ENCODE measurements at regions not wholly inside any gene's neighbourhood (a gene's known extent, or its start where the extent isn't known, plus 50 kb on each side); places are given as distances from the start of the nearest gene placed in this dataset.

DNA sequence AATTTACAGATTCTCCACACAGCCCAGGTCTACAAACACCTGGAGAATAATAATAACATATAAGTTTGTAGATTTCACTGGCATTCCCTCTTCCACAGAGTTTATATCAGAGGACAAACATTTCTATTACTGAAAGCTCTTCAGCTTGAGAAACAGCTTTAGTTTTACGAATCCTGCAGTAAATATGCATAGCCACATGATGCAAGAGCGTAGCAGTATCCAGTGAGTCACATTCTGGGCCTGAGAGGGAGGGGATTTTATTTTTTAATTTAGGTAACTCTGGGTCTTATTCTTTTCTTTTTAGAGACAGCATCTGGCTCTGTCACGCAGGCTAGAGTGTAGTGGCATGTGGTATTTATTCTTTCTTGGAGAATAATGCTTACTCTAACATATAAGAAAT is 1002.8 kb downstream of the TRHDE start:
- H3K36me3 ChIP-seq (ENCODE audit: insufficient read depth, low read length, poor library complexity, severe bottlenecking) = no peaks in the 10 kb centered on the region
- no peaks in the 10 kb centered on the region for H3K27me3 ChIP-seq (replicated peaks; ENCODE audit: insufficient read depth, low read depth, low read length, poor library complexity)
- no peak overlapping the region for H3K4me3 ChIP-seq (ENCODE audit: low read depth, low read length, poor library complexity, severe bottlenecking)
- intact Hi-C loops (cut with micrococcal nuclease; ENCODE audit: unreplicated experiment) = no loop called here
- TF ChIP-seq, protein P1, sequence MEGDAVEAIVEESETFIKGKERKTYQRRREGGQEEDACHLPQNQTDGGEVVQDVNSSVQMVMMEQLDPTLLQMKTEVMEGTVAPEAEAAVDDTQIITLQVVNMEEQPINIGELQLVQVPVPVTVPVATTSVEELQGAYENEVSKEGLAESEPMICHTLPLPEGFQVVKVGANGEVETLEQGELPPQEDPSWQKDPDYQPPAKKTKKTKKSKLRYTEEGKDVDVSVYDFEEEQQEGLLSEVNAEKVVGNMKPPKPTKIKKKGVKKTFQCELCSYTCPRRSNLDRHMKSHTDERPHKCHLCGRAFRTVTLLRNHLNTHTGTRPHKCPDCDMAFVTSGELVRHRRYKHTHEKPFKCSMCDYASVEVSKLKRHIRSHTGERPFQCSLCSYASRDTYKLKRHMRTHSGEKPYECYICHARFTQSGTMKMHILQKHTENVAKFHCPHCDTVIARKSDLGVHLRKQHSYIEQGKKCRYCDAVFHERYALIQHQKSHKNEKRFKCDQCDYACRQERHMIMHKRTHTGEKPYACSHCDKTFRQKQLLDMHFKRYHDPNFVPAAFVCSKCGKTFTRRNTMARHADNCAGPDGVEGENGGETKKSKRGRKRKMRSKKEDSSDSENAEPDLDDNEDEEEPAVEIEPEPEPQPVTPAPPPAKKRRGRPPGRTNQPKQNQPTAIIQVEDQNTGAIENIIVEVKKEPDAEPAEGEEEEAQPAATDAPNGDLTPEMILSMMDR (conservative IDR thresholded peaks at IDR 0.05; ENCODE audit: low read depth, low read length) = no peak
- no peak for TF ChIP-seq EZH2 (IDR thresholded peaks at IDR 0.05; ENCODE audit: borderline replicate concordance, low read depth, low read length, poor library complexity, severe bottlenecking)
- ChIA-PET POLR2A (ENCODE audit: low non-redundant PET) (no interaction called here), CTCF (no interaction called here)
- no TSS peak for BruUV-seq (replicated peaks)
- H3K27ac ChIP-seq (ENCODE audit: low read depth, low read length, poor library complexity, severe bottlenecking) = no peak overlapping the region
- no peaks in the 10 kb centered on the region for H3K4me1 ChIP-seq (ENCODE audit: insufficient read depth, low read length, poor library complexity, severe bottlenecking)
- peaks cover 3% of the 10 kb centered on the region for H3K9me3 ChIP-seq (ENCODE audit: low read depth, low read length, poor library complexity, severe bottlenecking)
- peak; percentile 3 for DNase-seq (ENCODE audit: low spot score)

DNA sequence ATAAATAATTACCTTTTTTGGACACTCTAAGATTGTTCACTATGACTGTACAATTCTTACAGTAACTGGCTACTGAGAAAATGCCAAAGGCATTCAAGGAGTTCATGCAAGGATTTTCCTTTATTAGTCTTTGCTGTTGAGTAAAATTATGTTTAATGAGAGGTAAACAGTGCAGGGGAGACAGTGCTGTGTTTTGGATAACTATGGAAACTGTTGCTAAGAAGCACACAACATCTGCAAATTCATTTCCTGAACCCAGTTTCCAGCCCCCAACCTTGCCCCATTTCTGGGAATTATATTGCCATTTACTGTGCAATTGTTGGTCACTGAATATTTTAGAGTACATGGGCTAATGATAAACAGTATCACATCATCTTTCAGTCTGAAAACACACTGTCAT is 1005.8 kb downstream of the TRHDE start:
- POLR2A ChIA-PET (ENCODE audit: low non-redundant PET) = no interaction called here

DNA sequence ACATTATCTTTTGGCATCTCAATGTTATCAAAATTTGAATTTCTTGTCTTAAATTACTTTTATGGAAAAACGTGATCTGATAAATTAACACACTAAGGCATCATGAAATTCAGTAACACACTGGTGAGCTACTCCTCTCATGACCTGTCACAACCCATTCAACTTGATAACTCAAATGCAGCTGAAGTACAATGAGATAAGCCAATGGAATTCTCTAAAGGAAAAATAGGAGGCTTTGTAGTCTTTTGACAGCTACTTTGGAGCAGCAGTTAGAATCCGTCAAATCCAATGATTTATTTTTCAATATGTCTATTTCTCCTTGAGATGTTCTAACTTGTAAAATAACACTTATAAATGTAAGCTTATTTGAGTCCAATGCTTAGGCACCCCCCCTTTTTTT is 1029.4 kb downstream of the TRHDE start:
- intact Hi-C loops (cut with micrococcal nuclease; ENCODE audit: unreplicated experiment) = no loop called here
- H3K4me3 ChIP-seq (ENCODE audit: low read depth, low read length, poor library complexity, severe bottlenecking) = no peak overlapping the region
- H3K27me3 ChIP-seq (replicated peaks; ENCODE audit: insufficient read depth, low read depth, low read length, poor library complexity) = no peaks in the 10 kb centered on the region
- no peaks in the 10 kb centered on the region for H3K4me1 ChIP-seq (ENCODE audit: insufficient read depth, low read length, poor library complexity, severe bottlenecking)
- no peaks in the 10 kb centered on the region for H3K9me3 ChIP-seq (ENCODE audit: low read depth, low read length, poor library complexity, severe bottlenecking)
- BruUV-seq (replicated peaks) = no TSS peak
- H3K36me3 ChIP-seq (ENCODE audit: insufficient read depth, low read length, poor library complexity, severe bottlenecking) = no peaks in the 10 kb centered on the region
- H3K27ac ChIP-seq (ENCODE audit: low read depth, low read length, poor library complexity, severe bottlenecking) = no peak overlapping the region
- ChIA-PET POLR2A (ENCODE audit: low non-redundant PET) (no interaction called here), CTCF (no interaction called here)
- no peak for DNase-seq (ENCODE audit: low spot score)
- TF ChIP-seq EZH2 (IDR thresholded peaks at IDR 0.05; ENCODE audit: borderline replicate concordance, low read depth, low read length, poor library complexity, severe bottlenecking) = no peak
- TF ChIP-seq, protein P1 (conservative IDR thresholded peaks at IDR 0.05; ENCODE audit: low read depth, low read length) = no peak

More for the DNA sequence above, 1005.8 kb downstream of the TRHDE start:
- no peaks in the 10 kb centered on the region for H3K9me3 ChIP-seq (ENCODE audit: low read depth, low read length, poor library complexity, severe bottlenecking)
- H3K36me3 ChIP-seq (ENCODE audit: insufficient read depth, low read length, poor library complexity, severe bottlenecking) = no peaks in the 10 kb centered on the region
- H3K4me1 ChIP-seq (ENCODE audit: insufficient read depth, low read length, poor library complexity, severe bottlenecking) = no peaks in the 10 kb centered on the region
- TF ChIP-seq, protein P1 (conservative IDR thresholded peaks at IDR 0.05; ENCODE audit: low read depth, low read length) = no peak
- no peak for TF ChIP-seq EZH2 (IDR thresholded peaks at IDR 0.05; ENCODE audit: borderline replicate concordance, low read depth, low read length, poor library complexity, severe bottlenecking)
- DNase-seq (ENCODE audit: low spot score) = no peak
- CTCF ChIA-PET = no interaction called here
- no peaks in the 10 kb centered on the region for H3K27me3 ChIP-seq (replicated peaks; ENCODE audit: insufficient read depth, low read depth, low read length, poor library complexity)
- no TSS peak for BruUV-seq (replicated peaks)
- no peak overlapping the region for H3K27ac ChIP-seq (ENCODE audit: low read depth, low read length, poor library complexity, severe bottlenecking)
- no peak overlapping the region for H3K4me3 ChIP-seq (ENCODE audit: low read depth, low read length, poor library complexity, severe bottlenecking)
- intact Hi-C loops (cut with micrococcal nuclease; ENCODE audit: unreplicated experiment) = no loop called here

Measured in A673 (cell line).